Neural crest cell (in vitro differentiated cells): ENCODE measurements at regions not wholly inside any gene's neighbourhood (a gene's known extent, or its start where the extent isn't known, plus 50 kb on each side); places are given as distances from the start of the nearest gene placed in this dataset.

Experiments used
- DNase-seq: peaks from one replicate; pipeline ENCODE4 v3.0.0; 2021; ENCODE audit warnings: low read depth, mixed read lengths, low spot score
- H3K27ac Mint-ChIP-seq: one replicate; pipeline ENCODE4 v1.8.0; 2021; ENCODE audit warnings: mild to moderate bottlenecking, mixed read lengths; ENCODE audit not compliant: unreplicated experiment
- H3K27me3 Mint-ChIP-seq: 2 replicates; pipeline ENCODE4 v1.8.0; 2021; ENCODE audit warnings: low read depth, mild to moderate bottlenecking, mixed read lengths
- H3K36me3 Mint-ChIP-seq: 2 replicates; pipeline ENCODE4 v1.8.0; 2021; ENCODE audit warnings: low read depth, mild to moderate bottlenecking, mixed read lengths
- H3K4me1 Mint-ChIP-seq: 2 replicates; pipeline ENCODE4 v1.8.0; 2021; ENCODE audit warnings: mixed read lengths
- H3K4me3 Mint-ChIP-seq: one replicate; pipeline ENCODE4 v1.8.0; 2021; ENCODE audit warnings: mild to moderate bottlenecking, mixed read lengths
- H3K9me3 Mint-ChIP-seq: 2 replicates; pipeline ENCODE4 v1.8.0; 2021; ENCODE audit warnings: mixed read lengths
- CTCF ChIP-seq: fragments of 200-600 bp; sonication (generic); conservative IDR thresholded peaks from 2 replicates; pipeline ENCODE4 v1.5.0; 2021; ENCODE audit warnings: antibody characterized with exemption, mild to moderate bottlenecking

GRCh38 chr7:86947929-86948328, 111.5 kb downstream of the ELAPOR2 start:
- no peak for TF ChIP-seq CTCF
- Mint-ChIP-seq H3K9me3 (no peaks in the 10 kb centered on the region), H3K4me1 (peaks cover 10% of the 10 kb centered on the region), H3K27me3 (no peaks in the 10 kb centered on the region), H3K27ac (no peak overlapping the region), H3K4me3 (no peak overlapping the region), H3K36me3 (peaks cover 2% of the 10 kb centered on the region)
- no peak for DNase-seq

- no peak for DNase-seq
- Mint-ChIP-seq H3K9me3 (no peaks in the 10 kb centered on the region), H3K4me1 (peaks cover 22% of the 10 kb centered on the region), H3K4me3 (no peak overlapping the region), H3K36me3 (peaks cover 2% of the 10 kb centered on the region), H3K27me3 (no peaks in the 10 kb centered on the region), H3K27ac (no peak overlapping the region)
- no peak for TF ChIP-seq CTCF
These were observed 116.0 kb downstream of the ELAPOR2 start for GRCh38 chr7:86943447-86943846.

- no peak for DNase-seq
- no peak for TF ChIP-seq CTCF
- no peaks in the 10 kb centered on the region for H3K27me3 Mint-ChIP-seq
- H3K4me3 Mint-ChIP-seq, result no peak overlapping the region
- peaks cover 2% of the 10 kb centered on the region for H3K36me3 Mint-ChIP-seq
- no peaks in the 10 kb centered on the region for H3K9me3 Mint-ChIP-seq
- H3K27ac Mint-ChIP-seq, result no peak overlapping the region
- peaks cover 22% of the 10 kb centered on the region for H3K4me1 Mint-ChIP-seq
These were observed 116.5 kb downstream of the ELAPOR2 start for GRCh38 chr7:86942995-86943394.

GRCh38 chr7:86942081-86942480, 117.4 kb downstream of the ELAPOR2 start:
- Mint-ChIP-seq H3K9me3 (no peaks in the 10 kb centered on the region), H3K4me3 (no peak overlapping the region), H3K4me1 (peaks cover 22% of the 10 kb centered on the region), H3K27ac (no peak overlapping the region), H3K27me3 (no peaks in the 10 kb centered on the region), H3K36me3 (peaks cover 2% of the 10 kb centered on the region)
- TF ChIP-seq CTCF, result no peak
- no peak for DNase-seq

GRCh38 chr7:86939197-86939814, 120.1 kb downstream of the ELAPOR2 start:
- H3K36me3 Mint-ChIP-seq, result peaks cover 4% of the 10 kb centered on the region
- no peak overlapping the region for H3K4me3 Mint-ChIP-seq
- no peak overlapping the region for H3K27ac Mint-ChIP-seq
- H3K4me1 Mint-ChIP-seq, result peaks cover 13% of the 10 kb centered on the region
- DNase-seq, result peak; percentile 62
- H3K9me3 Mint-ChIP-seq, result no peaks in the 10 kb centered on the region
- no peaks in the 10 kb centered on the region for H3K27me3 Mint-ChIP-seq
- peak; percentile 77 for TF ChIP-seq CTCF
